ENCODE measurements at regions not wholly inside any gene's neighbourhood (a gene's known extent, or its start where the extent isn't known, plus 50 kb on each side); places are given as distances from the start of the nearest gene placed in this dataset.

- Histone ChIP-seq H3K9me3 (no peaks in the 10 kb centered on the region), H3K36me3 (ENCODE audit: insufficient read depth in 1 of 2, low read depth in 1 of 2) (no peaks in the 10 kb centered on the region), H3K27me3 (ENCODE audit: insufficient read depth in 3 of 3, low read length in 2 of 3) (peaks cover 0 to 23% (median 5%) of the 10 kb centered on the region in 3 donors), H3K27ac (no peak overlapping the region), H3K4me1 (no peaks in the 10 kb centered on the region), H3K4me3 (no peak overlapping the region)
- ATAC-seq (no peak), DNase-seq (no peak)
- 62 to 75% (median 64%) methylated on average over 2 of the region's 2 CpGs for WGBS, 3 donors
- intact Hi-C loops (cut with DNase I), result no loop called here
- no peak for TF ChIP-seq CTCF (IDR thresholded peaks at IDR 0.05)
These were observed 101.1 kb downstream of the FOXL1 start for GRCh38 chr16:86679490-86679889.

- peaks cover 0 to 19% (median 5%) of the 10 kb centered on the region in 3 donors for H3K27me3 ChIP-seq (ENCODE audit: insufficient read depth in 3 of 3, low read length in 2 of 3)
- no peak for DNase-seq
- H3K9me3 ChIP-seq, result no peaks in the 10 kb centered on the region
- H3K4me1 ChIP-seq, result no peaks in the 10 kb centered on the region
- H3K36me3 ChIP-seq (ENCODE audit: insufficient read depth in 1 of 2, low read depth in 1 of 2), result no peaks in the 10 kb centered on the region
- peak in 1 of 4 donors; percentile 44 for ATAC-seq
- no peak overlapping the region for H3K4me3 ChIP-seq
- WGBS, 3 donors, result 25 to 33% (median 26%) methylated on average over 5 of the region's 5 CpGs
- intact Hi-C loops (cut with DNase I), result no loop called here
- TF ChIP-seq CTCF (IDR thresholded peaks at IDR 0.05), result no peak
- H3K27ac ChIP-seq, result no peak overlapping the region
These were observed 101.8 kb downstream of the FOXL1 start for GRCh38 chr16:86680162-86680561.

- Histone ChIP-seq H3K36me3 (ENCODE audit: insufficient read depth in 1 of 2, low read depth in 1 of 2) (no peaks in the 10 kb centered on the region), H3K27ac (no peak overlapping the region), H3K4me1 (no peaks in the 10 kb centered on the region), H3K9me3 (no peaks in the 10 kb centered on the region), H3K27me3 (ENCODE audit: insufficient read depth in 3 of 3, low read length in 2 of 3) (peaks cover 0 to 16% (median 5%) of the 10 kb centered on the region in 3 donors), H3K4me3 (no peak overlapping the region)
- no peak for ATAC-seq
- intact Hi-C loops (cut with DNase I), result no loop called here
- no peak for DNase-seq
- 32 to 42% (median 38%) methylated on average over 8 of the region's 8 CpGs for WGBS, 3 donors
- no peak for TF ChIP-seq CTCF (IDR thresholded peaks at IDR 0.05)
These were observed 102.3 kb downstream of the FOXL1 start for GRCh38 chr16:86680661-86681030.

- Histone ChIP-seq H3K27ac (no peak overlapping the region), H3K27me3 (ENCODE audit: insufficient read depth in 3 of 3, low read length in 2 of 3) (peaks cover 0 to 16% (median 5%) of the 10 kb centered on the region in 3 donors), H3K9me3 (no peaks in the 10 kb centered on the region), H3K4me3 (no peak overlapping the region), H3K36me3 (ENCODE audit: insufficient read depth in 1 of 2, low read depth in 1 of 2) (no peaks in the 10 kb centered on the region), H3K4me1 (no peaks in the 10 kb centered on the region)
- DNase-seq (peak in 1 of 2 donors; percentile 46), ATAC-seq (peak in 1 of 4 donors; percentile 44)
- 56 to 71% (median 61%) methylated on average over 36 to 37 of the region's 37 CpGs for WGBS, 3 donors
- TF ChIP-seq CTCF (IDR thresholded peaks at IDR 0.05), result no peak
- intact Hi-C loops (cut with DNase I), result no loop called here
These were observed 102.8 kb downstream of the FOXL1 start for GRCh38 chr16:86681031-86681756.

GRCh38 chr16:86681757-86682106, 103.4 kb downstream of the FOXL1 start:
- 79 to 87% (median 85%) methylated on average over 14 to 15 of the region's 15 CpGs for WGBS, 3 donors
- DNase-seq, result no peak
- H3K27me3 ChIP-seq (ENCODE audit: insufficient read depth in 3 of 3, low read length in 2 of 3), result peaks cover 0 to 16% (median 5%) of the 10 kb centered on the region in 3 donors
- H3K9me3 ChIP-seq, result no peaks in the 10 kb centered on the region
- no peak overlapping the region for H3K27ac ChIP-seq
- no peaks in the 10 kb centered on the region for H3K4me1 ChIP-seq
- intact Hi-C loops (cut with DNase I), result no loop called here
- no peak for ATAC-seq
- TF ChIP-seq CTCF (IDR thresholded peaks at IDR 0.05), result no peak
- no peak overlapping the region for H3K4me3 ChIP-seq
- no peaks in the 10 kb centered on the region for H3K36me3 ChIP-seq (ENCODE audit: insufficient read depth in 1 of 2, low read depth in 1 of 2)

Measured in psoas muscle (tissue), 7 donors.